ENCODE measurements at regions not wholly inside any gene's neighbourhood (a gene's known extent, or its start where the extent isn't known, plus 50 kb on each side); places are given as distances from the start of the nearest gene placed in this dataset.

DNA sequence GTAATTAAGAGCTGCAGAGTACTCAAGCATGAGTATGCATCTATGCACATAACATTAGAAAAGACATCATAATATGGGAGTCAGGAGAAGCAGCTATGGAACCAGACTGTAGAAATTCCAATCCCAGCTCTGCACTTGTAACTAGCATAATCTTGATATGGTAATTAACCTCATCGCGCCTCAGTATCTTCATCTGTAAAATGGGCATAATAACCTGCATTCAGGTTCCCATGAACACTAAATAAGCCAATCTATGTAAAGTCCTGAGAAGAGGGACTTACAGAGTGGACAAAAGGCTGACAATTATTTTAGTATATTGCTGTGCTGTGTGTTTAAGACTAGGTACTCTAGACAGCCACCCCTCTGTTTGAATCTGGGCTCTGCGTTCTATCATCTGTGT is 318.9 kb upstream of the USP25 start:
- H4K91ac ChIP-seq (ENCODE audit: low read depth, low read length) = no peak overlapping the region
- H3K27ac ChIP-seq (ENCODE audit: low read depth, low read length) = no peak overlapping the region
- H3K4me1 ChIP-seq (ENCODE audit: control insufficient read depth in 1 of 2, insufficient read depth in 2 of 2, low read length in 2 of 2) = peaks cover 2 to 3% of the 10 kb centered on the region in 2 experiments
- no peak overlapping the region for H4K12ac ChIP-seq (ENCODE audit: low read depth, low read length)
- H2BK12ac ChIP-seq (ENCODE audit: low read length) = no peak overlapping the region
- H3K27me3 ChIP-seq (ENCODE audit: insufficient read depth, low read length) = no peaks in the 10 kb centered on the region
- no peak overlapping the region for H3K23ac ChIP-seq (ENCODE audit: low read length)
- no peak overlapping the region for H3K4ac ChIP-seq (ENCODE audit: low read depth, low read length)
- H3K36me3 ChIP-seq (ENCODE audit: control insufficient read depth in 1 of 2, insufficient read depth in 2 of 2, low read length in 2 of 2) = no peaks in the 10 kb centered on the region
- no peak overlapping the region for H3K14ac ChIP-seq (ENCODE audit: low read length)
- H2AK5ac ChIP-seq (ENCODE audit: low read length) = no peak overlapping the region
- no peak overlapping the region for H2BK5ac ChIP-seq (ENCODE audit: low read depth, low read length, poor library complexity)
- H3K9me3 ChIP-seq (ENCODE audit: insufficient read depth, low read depth, low read length) = no peaks in the 10 kb centered on the region
- H4K8ac ChIP-seq (ENCODE audit: low read depth, low read length) = no peak overlapping the region
- no peaks in the 10 kb centered on the region for H3K79me2 ChIP-seq (ENCODE audit: control insufficient read depth, insufficient read depth, low read length, poor library complexity)
- H3K4me3 ChIP-seq (ENCODE audit: low read depth, low read length) = no peak overlapping the region
- H3K4me2 ChIP-seq (ENCODE audit: low read length) = no peak overlapping the region
- no peak overlapping the region for H3K9ac ChIP-seq (ENCODE audit: low read length)
- H2BK120ac ChIP-seq (ENCODE audit: insufficient read depth, low read length, poor library complexity) = no peak overlapping the region
- DNase-seq = no peak
- WGBS (ENCODE audit: extremely low coverage, insufficient coverage, insufficient read length) = no CpG with 5 or more reads among the region's 3 CpGs
- no peak overlapping the region for H2AFZ ChIP-seq (ENCODE audit: insufficient read depth, low read length, poor library complexity)
- H3K79me1 ChIP-seq (ENCODE audit: low read length) = no peaks in the 10 kb centered on the region
- no peak overlapping the region for H3K18ac ChIP-seq (ENCODE audit: low read length)

DNA sequence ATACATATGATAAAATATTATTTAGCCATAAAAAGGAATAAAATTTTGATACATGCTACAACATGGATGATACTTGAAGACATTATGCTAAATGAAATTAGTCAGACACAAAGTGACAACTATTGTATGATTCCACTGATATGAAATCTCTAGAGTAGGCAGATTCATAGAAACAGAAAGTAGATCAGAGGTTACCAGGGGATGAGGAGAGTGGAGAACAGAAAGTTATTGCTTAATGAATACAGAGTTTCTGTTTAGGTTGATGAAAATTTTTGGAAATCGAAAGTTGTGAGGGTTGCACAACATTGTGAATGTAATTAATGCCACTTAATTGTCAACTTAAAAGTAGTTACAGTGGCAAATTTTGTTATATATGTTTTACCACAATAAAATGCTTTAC is 315.7 kb upstream of the USP25 start:
- DNase-seq = no peak
- Histone ChIP-seq H3K79me1 (ENCODE audit: low read length) (no peaks in the 10 kb centered on the region), H2BK12ac (ENCODE audit: low read length) (no peak overlapping the region), H3K18ac (ENCODE audit: low read length) (no peak overlapping the region), H3K4me3 (ENCODE audit: low read depth, low read length) (no peak overlapping the region), H2AK5ac (ENCODE audit: low read length) (no peak overlapping the region), H3K27me3 (ENCODE audit: insufficient read depth, low read length) (no peaks in the 10 kb centered on the region), H3K4ac (ENCODE audit: low read depth, low read length) (no peak overlapping the region), H3K4me1 (ENCODE audit: control insufficient read depth in 1 of 2, insufficient read depth in 2 of 2, low read length in 2 of 2) (no peaks in the 10 kb centered on the region), H4K91ac (ENCODE audit: low read depth, low read length) (no peak overlapping the region), H4K12ac (ENCODE audit: low read depth, low read length) (no peak overlapping the region), H2BK5ac (ENCODE audit: low read depth, low read length, poor library complexity) (no peak overlapping the region), H3K79me2 (ENCODE audit: control insufficient read depth, insufficient read depth, low read length, poor library complexity) (no peaks in the 10 kb centered on the region), H3K23ac (ENCODE audit: low read length) (no peak overlapping the region), H2BK120ac (ENCODE audit: insufficient read depth, low read length, poor library complexity) (no peak overlapping the region), H3K36me3 (ENCODE audit: control insufficient read depth in 1 of 2, insufficient read depth in 2 of 2, low read length in 2 of 2) (no peaks in the 10 kb centered on the region), H3K14ac (ENCODE audit: low read length) (no peak overlapping the region), H3K4me2 (ENCODE audit: low read length) (no peak overlapping the region), H3K27ac (ENCODE audit: low read depth, low read length) (no peak overlapping the region), H3K9me3 (ENCODE audit: insufficient read depth, low read depth, low read length) (no peaks in the 10 kb centered on the region), H4K8ac (ENCODE audit: low read depth, low read length) (no peak overlapping the region), H2AFZ (ENCODE audit: insufficient read depth, low read length, poor library complexity) (no peak overlapping the region), H3K9ac (ENCODE audit: low read length) (no peak overlapping the region)
- WGBS (ENCODE audit: extremely low coverage, insufficient coverage, insufficient read length) = no CpG with 5 or more reads among the region's 1 CpG

DNA sequence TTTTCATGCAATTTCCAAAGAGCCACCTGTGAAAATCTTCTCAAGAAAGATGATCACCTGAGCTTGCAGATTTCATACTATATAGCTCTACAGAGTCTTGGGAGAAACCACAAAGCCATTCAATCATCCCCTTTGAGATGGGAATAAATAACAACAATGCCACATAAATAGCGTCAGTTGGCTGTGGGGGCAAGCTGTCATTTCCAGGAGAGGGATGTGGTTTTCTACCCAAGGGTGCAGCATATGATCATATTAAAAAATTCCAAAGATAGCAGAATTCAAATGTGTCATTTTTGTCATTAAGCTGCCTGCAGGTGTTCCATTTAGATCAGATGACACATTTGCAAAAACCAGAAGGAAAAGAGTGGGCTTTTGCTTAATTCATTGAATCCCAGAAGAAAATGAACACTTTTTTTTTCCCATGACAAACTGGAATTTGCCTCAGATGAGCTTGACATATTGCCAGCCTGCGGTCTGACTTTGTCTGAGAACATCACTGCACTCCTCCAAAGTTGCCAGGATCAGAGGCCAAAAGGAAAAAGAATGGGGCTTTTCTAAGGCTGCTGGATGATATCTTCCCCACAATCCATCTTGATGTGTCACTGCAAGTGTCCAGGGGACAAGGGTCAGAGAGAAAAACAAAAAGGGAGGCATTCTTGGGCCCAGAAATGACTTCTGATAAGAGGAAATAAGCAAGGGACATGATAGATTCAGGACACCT is 314.1 kb upstream of the USP25 start:
- no peak overlapping the region for H2BK12ac ChIP-seq (ENCODE audit: low read length)
- no peak overlapping the region for H3K18ac ChIP-seq (ENCODE audit: low read length)

DNA sequence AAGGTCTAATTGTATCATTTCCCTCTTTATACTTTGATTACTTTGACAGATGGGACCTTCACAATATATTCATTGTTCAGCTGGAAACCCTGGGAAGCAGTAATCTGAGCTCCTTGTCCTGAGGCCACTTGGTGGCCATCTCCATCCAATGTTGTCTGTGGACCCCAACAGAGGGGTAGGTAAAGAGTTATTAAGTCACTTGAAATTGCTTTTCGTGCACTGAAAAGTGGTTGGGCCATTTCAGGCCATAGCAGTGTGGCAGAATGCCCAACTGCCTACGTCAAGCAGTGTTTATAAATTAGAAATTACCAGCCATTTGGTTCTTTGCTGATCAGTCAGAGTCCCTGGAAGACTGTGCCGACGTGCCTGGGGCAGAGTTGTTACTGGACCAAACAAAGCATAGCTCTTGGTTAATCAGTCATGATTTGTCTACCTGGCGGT is 308.3 kb upstream of the USP25 start:
- H3K79me1 ChIP-seq (ENCODE audit: low read length) = peaks cover 6% of the 10 kb centered on the region
- H3K4me2 ChIP-seq (ENCODE audit: low read length) = no peak overlapping the region
- no peak overlapping the region for H2AK5ac ChIP-seq (ENCODE audit: low read length)
- peak overlapping the region; percentile 4 for H4K91ac ChIP-seq (ENCODE audit: low read depth, low read length)
- no peaks in the 10 kb centered on the region for H3K79me2 ChIP-seq (ENCODE audit: control insufficient read depth, insufficient read depth, low read length, poor library complexity)
- no peak overlapping the region for H2BK120ac ChIP-seq (ENCODE audit: insufficient read depth, low read length, poor library complexity)
- H2AFZ ChIP-seq (ENCODE audit: insufficient read depth, low read length, poor library complexity) = no peak overlapping the region
- no peak overlapping the region for H3K14ac ChIP-seq (ENCODE audit: low read length)
- H3K9me3 ChIP-seq (ENCODE audit: insufficient read depth, low read depth, low read length) = no peaks in the 10 kb centered on the region
- H3K4ac ChIP-seq (ENCODE audit: low read depth, low read length) = no peak overlapping the region
- H3K4me1 ChIP-seq (ENCODE audit: control insufficient read depth in 1 of 2, insufficient read depth in 2 of 2, low read length in 2 of 2) = peaks cover 2 to 10% of the 10 kb centered on the region in 2 experiments
- no peak for DNase-seq
- no peak overlapping the region for H2BK12ac ChIP-seq (ENCODE audit: low read length)
- no peak overlapping the region for H3K23ac ChIP-seq (ENCODE audit: low read length)
- no peak overlapping the region for H4K12ac ChIP-seq (ENCODE audit: low read depth, low read length)
- H2BK5ac ChIP-seq (ENCODE audit: low read depth, low read length, poor library complexity) = no peak overlapping the region
- WGBS (ENCODE audit: extremely low coverage, insufficient coverage, insufficient read length) = no CpG with 5 or more reads among the region's 5 CpGs
- H3K4me3 ChIP-seq (ENCODE audit: low read depth, low read length) = no peak overlapping the region
- H3K36me3 ChIP-seq (ENCODE audit: control insufficient read depth in 1 of 2, insufficient read depth in 2 of 2, low read length in 2 of 2) = no peaks in the 10 kb centered on the region
- no peak overlapping the region for H3K9ac ChIP-seq (ENCODE audit: low read length)
- no peak overlapping the region for H3K18ac ChIP-seq (ENCODE audit: low read length)
- no peak overlapping the region for H4K8ac ChIP-seq (ENCODE audit: low read depth, low read length)
- no peaks in the 10 kb centered on the region for H3K27me3 ChIP-seq (ENCODE audit: insufficient read depth, low read length)
- H3K27ac ChIP-seq (ENCODE audit: low read depth, low read length) = no peak overlapping the region

More for the DNA sequence above, 314.1 kb upstream of the USP25 start:
- H3K14ac ChIP-seq (ENCODE audit: low read length) = no peak overlapping the region
- no peak overlapping the region for H3K23ac ChIP-seq (ENCODE audit: low read length)
- no peak overlapping the region for H3K4me2 ChIP-seq (ENCODE audit: low read length)
- H3K9ac ChIP-seq (ENCODE audit: low read length) = no peak overlapping the region
- H2AK5ac ChIP-seq (ENCODE audit: low read length) = no peak overlapping the region
- no peak overlapping the region for H4K12ac ChIP-seq (ENCODE audit: low read depth, low read length)
- DNase-seq = no peak
- no peaks in the 10 kb centered on the region for H3K9me3 ChIP-seq (ENCODE audit: insufficient read depth, low read depth, low read length)
- no peak overlapping the region for H3K4ac ChIP-seq (ENCODE audit: low read depth, low read length)
- no peak overlapping the region for H4K91ac ChIP-seq (ENCODE audit: low read depth, low read length)
- no peaks in the 10 kb centered on the region for H3K36me3 ChIP-seq (ENCODE audit: control insufficient read depth in 1 of 2, insufficient read depth in 2 of 2, low read length in 2 of 2)
- no peaks in the 10 kb centered on the region for H3K4me1 ChIP-seq (ENCODE audit: control insufficient read depth in 1 of 2, insufficient read depth in 2 of 2, low read length in 2 of 2)
- no CpG with 5 or more reads among the region's 2 CpGs for WGBS (ENCODE audit: extremely low coverage, insufficient coverage, insufficient read length)
- peaks cover 2% of the 10 kb centered on the region for H3K79me1 ChIP-seq (ENCODE audit: low read length)
- H2BK5ac ChIP-seq (ENCODE audit: low read depth, low read length, poor library complexity) = no peak overlapping the region
- no peaks in the 10 kb centered on the region for H3K27me3 ChIP-seq (ENCODE audit: insufficient read depth, low read length)
- H2AFZ ChIP-seq (ENCODE audit: insufficient read depth, low read length, poor library complexity) = no peak overlapping the region
- no peaks in the 10 kb centered on the region for H3K79me2 ChIP-seq (ENCODE audit: control insufficient read depth, insufficient read depth, low read length, poor library complexity)
- H2BK120ac ChIP-seq (ENCODE audit: insufficient read depth, low read length, poor library complexity) = no peak overlapping the region
- H3K27ac ChIP-seq (ENCODE audit: low read depth, low read length) = no peak overlapping the region
- no peak overlapping the region for H4K8ac ChIP-seq (ENCODE audit: low read depth, low read length)
- H3K4me3 ChIP-seq (ENCODE audit: low read depth, low read length) = no peak overlapping the region

Data from trophoblast cell (in vitro differentiated cells and primary cell).